Osteocyte (in vitro differentiated cells): ENCODE measurements at regions not wholly inside any gene's neighbourhood (a gene's known extent, or its start where the extent isn't known, plus 50 kb on each side); places are given as distances from the start of the nearest gene placed in this dataset.

Source experiments
- DNase-seq: peaks from one replicate; pipeline ENCODE4 v3.0.0; 2021; ENCODE audit warnings: mixed read lengths; ENCODE audit not compliant: unreplicated experiment; ENCODE audit errors: extremely low spot score
- H3K27ac Mint-ChIP-seq: one replicate; pipeline ENCODE4 v1.8.0; 2021; ENCODE audit warnings: mild to moderate bottlenecking, mixed read lengths; ENCODE audit not compliant: unreplicated experiment
- H3K27me3 Mint-ChIP-seq: one replicate; pipeline ENCODE4 v1.8.0; 2021; ENCODE audit warnings: mixed read lengths; ENCODE audit not compliant: unreplicated experiment
- H3K36me3 Mint-ChIP-seq: one replicate; pipeline ENCODE4 v1.8.0; 2021; ENCODE audit warnings: mixed read lengths; ENCODE audit not compliant: unreplicated experiment
- H3K4me1 Mint-ChIP-seq: one replicate; pipeline ENCODE4 v1.8.0; 2021; ENCODE audit warnings: mixed read lengths; ENCODE audit not compliant: unreplicated experiment
- H3K4me3 Mint-ChIP-seq: one replicate; pipeline ENCODE4 v1.8.0; 2021; ENCODE audit warnings: mild to moderate bottlenecking, moderate library complexity, mixed read lengths; ENCODE audit not compliant: unreplicated experiment
- H3K9me3 Mint-ChIP-seq: one replicate; pipeline ENCODE4 v1.8.0; 2021; ENCODE audit warnings: mixed read lengths; ENCODE audit not compliant: unreplicated experiment
- CTCF ChIP-seq: fragments of 200-600 bp; sonication (generic); IDR thresholded peaks from 2 replicates; pipeline ENCODE4 v1.5.0; 2021; ENCODE audit warnings: antibody characterized with exemption, mild to moderate bottlenecking, moderate library complexity

DNA sequence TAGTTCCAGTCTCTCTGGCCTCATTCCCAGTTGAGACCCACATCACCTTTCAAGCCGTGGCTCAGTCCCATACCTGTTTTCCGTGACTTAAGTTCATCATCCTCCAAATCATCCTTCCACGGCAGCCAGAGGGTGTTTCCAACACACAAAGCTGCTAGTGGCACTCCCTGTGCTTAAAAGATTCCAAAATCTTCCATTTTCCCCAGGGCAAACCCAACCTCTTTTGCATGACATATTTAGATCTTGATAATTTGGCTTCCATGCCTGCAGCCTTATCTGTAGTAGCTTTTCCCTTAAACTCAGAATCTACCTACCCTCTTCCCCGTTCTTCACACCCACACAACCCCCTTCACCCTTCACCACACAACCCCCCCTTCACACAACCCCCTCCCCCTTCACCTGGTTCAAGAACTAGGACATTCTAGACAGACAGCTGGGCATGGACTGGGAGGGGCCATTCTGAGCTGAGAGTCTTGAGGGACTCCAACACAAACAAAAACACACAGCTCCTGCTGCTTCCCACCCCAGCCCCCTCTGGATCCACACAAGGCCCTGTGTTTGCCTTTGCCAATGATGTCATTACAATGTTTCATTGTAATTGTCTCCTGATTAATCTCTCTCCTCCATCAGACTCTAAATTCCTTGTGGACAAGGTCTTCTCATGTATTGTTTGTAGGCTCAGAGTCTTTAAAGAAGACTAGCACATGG is 268.2 kb downstream of the SH3GL2 start:
- TF ChIP-seq CTCF, result no peak
- Mint-ChIP-seq H3K9me3 (peaks cover 7% of the 10 kb centered on the region), H3K27ac (no peak overlapping the region), H3K27me3 (no peaks in the 10 kb centered on the region), H3K4me1 (peaks cover 3% of the 10 kb centered on the region), H3K36me3 (no peaks in the 10 kb centered on the region), H3K4me3 (no peak overlapping the region)
- DNase-seq, result no peak

DNA sequence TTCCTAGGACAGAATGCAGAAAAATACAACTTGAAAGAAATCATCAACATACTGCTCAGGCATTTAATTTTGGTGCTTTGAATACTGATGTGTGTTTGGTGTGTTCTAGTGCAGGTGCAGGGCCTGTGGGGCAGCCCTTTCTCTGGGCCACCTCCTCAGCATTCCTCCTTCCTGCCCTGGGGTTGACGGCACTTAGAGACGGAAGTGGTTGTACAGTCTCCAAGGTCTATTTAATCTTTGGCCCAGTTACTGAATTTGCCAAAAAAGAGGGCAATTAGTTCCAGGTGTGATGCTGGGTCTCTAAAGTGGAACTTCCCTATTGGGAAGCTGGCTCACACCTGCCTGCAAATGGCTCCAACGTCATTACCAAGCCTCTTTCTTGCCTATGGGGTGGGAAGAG is 269.0 kb downstream of the SH3GL2 start:
- Mint-ChIP-seq H3K4me3 (no peak overlapping the region), H3K9me3 (peaks cover 7% of the 10 kb centered on the region), H3K27me3 (no peaks in the 10 kb centered on the region), H3K27ac (no peak overlapping the region), H3K4me1 (peaks cover 3% of the 10 kb centered on the region), H3K36me3 (no peaks in the 10 kb centered on the region)
- no peak for TF ChIP-seq CTCF
- DNase-seq, result no peak

GRCh38 chr9:17852108-17852507 is 273.2 kb downstream of the SH3GL2 start:
- H3K27me3 Mint-ChIP-seq, result peaks cover 6% of the 10 kb centered on the region
- no peak overlapping the region for H3K27ac Mint-ChIP-seq
- H3K4me1 Mint-ChIP-seq, result peaks cover 14% of the 10 kb centered on the region
- no peaks in the 10 kb centered on the region for H3K36me3 Mint-ChIP-seq
- H3K4me3 Mint-ChIP-seq, result no peak overlapping the region
- H3K9me3 Mint-ChIP-seq, result no peaks in the 10 kb centered on the region
- no peak for TF ChIP-seq CTCF
- no peak for DNase-seq

DNA sequence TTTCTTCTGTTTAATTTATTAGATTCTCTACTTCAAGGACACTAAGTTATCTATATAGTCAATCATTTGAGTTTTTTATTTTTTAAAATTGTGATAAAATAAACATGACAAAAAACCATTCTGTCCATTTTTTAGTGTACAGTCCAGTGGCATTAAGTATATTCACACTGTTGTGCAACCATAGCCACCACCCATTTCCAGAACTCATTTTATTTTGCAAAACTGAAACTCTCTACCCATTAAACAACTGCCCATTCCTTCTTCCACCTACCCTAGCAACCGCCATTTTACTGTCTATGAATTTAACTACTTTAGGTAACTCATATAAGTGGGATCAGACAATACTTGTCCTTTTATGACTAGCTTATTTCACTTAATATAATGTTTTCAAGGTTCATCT is 275.6 kb downstream of the SH3GL2 start:
- Mint-ChIP-seq H3K9me3 (no peaks in the 10 kb centered on the region), H3K4me1 (peaks cover 11% of the 10 kb centered on the region), H3K4me3 (no peak overlapping the region), H3K27me3 (peaks cover 6% of the 10 kb centered on the region), H3K27ac (no peak overlapping the region), H3K36me3 (no peaks in the 10 kb centered on the region)
- DNase-seq, result no peak
- no peak for TF ChIP-seq CTCF

DNA sequence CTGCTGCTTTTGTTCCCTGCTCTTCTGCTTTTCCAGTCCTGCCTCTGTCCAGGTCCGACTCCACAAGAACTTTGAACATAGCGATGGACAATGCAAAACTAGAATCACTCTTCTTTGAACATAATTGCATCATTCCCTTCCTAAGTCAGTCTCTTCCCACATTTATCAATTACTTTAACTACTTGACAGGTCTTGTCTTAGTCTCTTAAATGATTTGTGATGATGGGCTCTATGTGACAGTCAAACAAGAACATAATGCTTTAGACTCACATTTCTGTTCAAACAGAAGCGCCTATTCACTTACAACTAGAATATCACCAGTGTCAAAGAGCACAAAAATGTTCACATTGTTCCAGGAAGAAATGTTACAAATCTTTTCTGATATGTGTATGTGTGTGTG is 278.1 kb downstream of the SH3GL2 start:
- H3K9me3 Mint-ChIP-seq, result no peaks in the 10 kb centered on the region
- H3K27ac Mint-ChIP-seq, result no peak overlapping the region
- TF ChIP-seq CTCF, result no peak
- H3K27me3 Mint-ChIP-seq, result peaks cover 8% of the 10 kb centered on the region
- peaks cover 11% of the 10 kb centered on the region for H3K4me1 Mint-ChIP-seq
- no peak for DNase-seq
- no peak overlapping the region for H3K4me3 Mint-ChIP-seq
- H3K36me3 Mint-ChIP-seq, result no peaks in the 10 kb centered on the region
